ENCODE measurements at regions not wholly inside any gene's neighbourhood (a gene's known extent, or its start where the extent isn't known, plus 50 kb on each side); places are given as distances from the start of the nearest gene placed in this dataset.

DNA sequence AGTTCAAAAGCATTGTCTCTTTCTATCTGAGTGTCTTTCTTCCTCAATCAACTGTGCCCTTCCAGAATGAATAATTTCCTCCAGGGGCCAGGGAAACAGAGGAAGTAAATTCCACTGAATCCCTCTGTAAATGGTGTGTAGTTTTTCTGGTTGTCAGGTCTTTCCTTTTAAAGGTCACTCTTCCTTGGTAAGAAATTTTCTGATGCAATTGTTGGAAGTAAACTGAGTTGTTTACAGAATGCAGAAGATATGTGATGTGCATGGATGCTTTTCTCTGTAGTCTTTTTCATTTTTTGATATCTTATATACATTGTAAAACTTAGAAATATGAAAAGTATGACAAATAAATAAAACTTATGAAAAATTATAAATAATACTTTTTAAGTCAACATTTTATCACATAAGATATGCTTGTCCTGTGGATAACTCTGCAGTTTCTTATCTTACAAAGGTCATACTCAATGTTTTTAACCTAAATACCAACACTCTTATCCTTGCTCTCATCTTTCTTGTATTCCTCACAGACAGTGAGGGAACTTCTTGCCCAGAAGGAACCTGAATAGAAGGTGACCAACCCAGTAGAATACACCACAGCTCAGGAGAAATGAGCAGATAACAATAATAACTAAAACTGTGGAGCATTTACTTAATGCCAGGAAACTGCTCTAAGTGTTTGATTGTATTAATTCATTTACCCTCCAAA is 234.5 kb downstream of the METTL4 start:
- no peak for DNase-seq (ENCODE audit: low read depth in 2 of 2, low spot score in 1 of 2)

DNA sequence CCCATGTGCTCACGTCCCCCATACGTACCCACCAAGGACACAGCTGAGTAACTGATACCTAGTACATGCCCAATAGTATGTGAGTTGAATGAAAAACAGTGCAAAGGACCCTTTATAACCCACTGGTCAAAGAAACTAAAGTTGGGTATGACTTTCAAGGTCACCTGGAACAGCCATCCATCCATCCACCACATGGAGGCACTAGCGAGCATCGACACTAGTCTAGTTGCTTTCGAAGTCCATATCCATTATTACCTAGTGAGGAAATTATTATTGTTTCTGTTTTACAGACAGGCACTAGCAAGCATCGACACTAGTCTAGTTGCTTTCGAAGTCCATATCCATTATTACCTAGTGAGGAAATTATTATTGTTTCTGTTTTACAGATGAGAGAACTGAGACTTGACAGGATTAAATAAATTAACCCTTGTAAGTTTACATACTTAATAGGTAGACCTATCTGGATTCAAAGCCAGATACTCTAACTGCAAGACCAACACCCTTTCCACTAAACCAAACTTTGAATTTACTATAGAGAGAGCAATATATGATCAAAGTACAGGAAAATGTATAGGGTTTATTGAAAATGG is 233.7 kb downstream of the METTL4 start:
- DNase-seq (ENCODE audit: low read depth in 2 of 2, low spot score in 1 of 2) = peak in 1 of 2 donors; percentile 11

DNA sequence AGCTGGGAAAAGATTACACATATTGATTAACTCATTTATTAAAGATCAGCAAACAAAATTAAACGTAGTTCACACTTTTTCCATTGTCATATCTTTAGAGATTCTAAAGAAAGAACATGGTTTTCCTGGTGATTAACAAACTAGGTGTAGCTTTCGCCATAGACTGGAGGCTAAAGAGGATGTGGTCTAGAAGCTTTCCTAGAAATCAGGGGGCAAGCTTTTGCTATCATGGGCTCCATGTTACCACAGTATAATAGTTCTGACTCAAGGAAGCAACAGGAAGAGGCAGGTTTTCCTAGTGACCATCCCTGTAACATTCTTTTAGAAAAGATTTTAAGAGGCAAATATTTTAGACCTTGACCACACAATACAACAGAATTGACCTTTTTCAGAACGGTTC is 232.7 kb downstream of the METTL4 start:
- no peak for DNase-seq (ENCODE audit: low read depth in 2 of 2, low spot score in 1 of 2)

DNA sequence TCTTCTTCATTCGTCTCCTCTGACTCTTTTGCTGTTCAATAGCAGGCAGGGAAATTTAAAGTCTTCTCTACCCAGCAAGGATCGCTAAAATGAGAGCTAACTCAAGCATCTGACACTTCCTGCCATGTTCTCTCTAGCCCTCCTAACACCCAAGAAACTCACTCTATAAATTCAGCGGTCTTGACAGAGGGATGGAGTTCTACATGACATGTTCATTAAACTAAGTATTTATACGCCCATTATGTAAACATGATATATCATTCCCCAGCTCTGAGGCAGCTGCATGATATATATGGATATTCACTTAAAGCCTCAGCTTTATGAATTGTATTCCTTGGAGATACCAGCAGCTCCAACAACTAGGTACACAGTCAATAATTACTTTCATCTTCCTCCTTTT is 231.0 kb downstream of the METTL4 start:
- DNase-seq (ENCODE audit: low read depth in 2 of 2, low spot score in 1 of 2) = no peak

DNA sequence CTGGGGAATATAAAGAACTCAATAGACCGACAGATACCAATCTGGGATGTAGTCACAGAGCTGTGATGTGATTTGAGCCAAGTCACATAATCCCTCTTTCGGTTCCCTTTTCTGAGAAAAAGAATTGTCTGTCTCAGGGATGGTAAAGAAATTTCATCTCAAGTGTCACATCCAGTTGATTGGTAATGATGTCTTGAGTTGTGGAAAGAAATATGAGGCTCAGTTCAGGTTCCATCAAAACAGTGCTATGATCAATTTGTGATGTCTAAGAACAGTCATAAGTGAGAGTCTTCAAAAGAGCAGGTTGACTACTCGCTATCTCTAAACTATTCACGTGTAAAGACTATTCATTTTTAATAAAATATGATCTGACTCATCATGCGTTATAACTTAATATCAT is 223.3 kb downstream of the METTL4 start:
- no peak for DNase-seq (ENCODE audit: low read depth in 2 of 2, low spot score in 1 of 2)

DNA sequence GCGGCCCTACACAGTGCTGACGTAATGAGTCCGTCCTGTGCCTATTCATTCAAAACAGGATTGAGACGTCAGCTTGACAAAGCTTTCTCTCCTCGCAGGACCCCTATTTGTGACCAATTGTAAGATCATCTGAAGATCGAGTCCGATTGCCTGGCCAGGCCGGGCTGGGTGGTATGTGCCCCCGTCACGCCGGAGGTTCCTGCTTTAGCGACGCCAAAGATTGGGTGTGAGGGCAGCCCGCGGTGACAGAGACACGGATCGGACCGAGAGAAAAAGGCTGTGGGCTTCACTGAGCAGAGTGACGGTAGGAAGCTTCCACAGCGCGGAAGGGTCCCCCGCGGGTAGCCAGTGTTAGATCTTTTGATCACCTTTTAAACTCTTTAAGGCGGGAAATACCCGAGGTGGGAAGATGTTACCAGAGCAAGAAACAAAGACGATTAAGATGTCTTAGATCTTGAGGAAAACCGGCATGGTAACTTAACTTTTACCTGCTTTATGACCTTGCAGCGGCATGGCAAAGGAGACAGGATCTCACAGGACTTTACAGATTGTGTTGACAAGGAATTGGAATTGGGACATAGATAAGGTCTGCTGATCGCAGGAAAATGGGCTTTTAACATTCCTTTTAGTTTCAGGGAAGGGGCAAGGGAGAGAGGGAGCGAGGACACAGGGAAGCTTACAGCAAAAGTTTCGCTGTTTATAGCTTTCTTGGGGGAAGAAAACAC is 220.0 kb downstream of the METTL4 start:
- no peak for DNase-seq (ENCODE audit: low read depth in 2 of 2, low spot score in 1 of 2)

DNA sequence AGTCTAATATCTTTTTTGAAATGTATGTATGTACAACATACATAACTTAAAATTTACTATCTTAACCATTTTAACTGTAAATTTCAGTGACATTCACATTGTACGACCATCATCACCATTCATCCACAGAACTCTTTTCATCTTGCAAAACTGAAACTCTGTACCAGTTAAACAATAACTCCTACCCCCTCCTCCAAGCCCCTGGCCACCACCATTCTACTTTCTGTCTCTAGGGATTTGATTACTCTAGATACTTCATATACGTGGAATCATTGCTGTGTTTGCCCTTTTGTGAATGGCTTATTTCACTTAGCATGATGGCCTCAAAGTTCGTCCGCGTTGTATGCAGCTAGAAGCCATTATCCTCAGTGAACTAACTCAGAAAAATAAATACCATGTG is 217.0 kb downstream of the METTL4 start:
- DNase-seq (ENCODE audit: low read depth in 2 of 2, low spot score in 1 of 2) = no peak

DNA sequence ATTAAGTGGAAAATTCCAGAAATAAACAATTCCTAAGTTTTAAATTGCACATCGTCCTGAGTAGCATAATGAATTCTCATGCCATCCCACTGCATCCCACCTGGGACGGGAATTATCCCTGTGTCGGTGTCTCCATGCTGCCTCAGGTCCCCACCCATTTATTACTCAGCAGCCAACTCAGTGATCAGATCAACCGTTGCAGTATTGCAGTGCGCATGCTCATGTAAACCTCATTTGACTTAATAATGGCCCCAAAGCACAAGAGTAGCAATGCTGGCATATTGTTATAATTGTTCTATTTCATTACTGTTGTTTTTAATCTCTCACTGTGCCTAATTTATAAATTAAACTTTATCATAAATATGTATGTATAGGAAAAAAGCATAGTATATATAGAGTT is 214.4 kb downstream of the METTL4 start:
- DNase-seq (ENCODE audit: low read depth in 2 of 2, low spot score in 1 of 2) = no peak

DNA sequence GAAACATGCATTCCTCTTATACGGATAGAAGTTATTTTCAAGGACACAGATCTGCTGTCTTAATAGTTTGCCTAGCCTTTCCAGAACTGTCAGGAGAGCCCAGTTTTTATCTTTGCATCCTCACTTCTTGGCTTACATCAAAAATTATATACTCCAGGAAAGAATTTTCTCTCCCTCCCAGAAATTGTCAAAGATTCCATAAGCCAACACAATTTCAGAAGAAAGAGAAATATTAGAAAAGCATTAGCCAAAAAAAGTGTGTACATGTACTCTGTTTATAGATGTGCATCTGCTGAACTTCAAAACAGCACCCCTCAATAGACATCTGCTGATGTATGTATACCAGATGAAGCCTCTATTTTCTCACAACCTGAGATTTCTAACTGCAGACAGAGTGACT is 210.4 kb downstream of the METTL4 start:
- DNase-seq (ENCODE audit: low read depth in 2 of 2, low spot score in 1 of 2) = no peak

DNA sequence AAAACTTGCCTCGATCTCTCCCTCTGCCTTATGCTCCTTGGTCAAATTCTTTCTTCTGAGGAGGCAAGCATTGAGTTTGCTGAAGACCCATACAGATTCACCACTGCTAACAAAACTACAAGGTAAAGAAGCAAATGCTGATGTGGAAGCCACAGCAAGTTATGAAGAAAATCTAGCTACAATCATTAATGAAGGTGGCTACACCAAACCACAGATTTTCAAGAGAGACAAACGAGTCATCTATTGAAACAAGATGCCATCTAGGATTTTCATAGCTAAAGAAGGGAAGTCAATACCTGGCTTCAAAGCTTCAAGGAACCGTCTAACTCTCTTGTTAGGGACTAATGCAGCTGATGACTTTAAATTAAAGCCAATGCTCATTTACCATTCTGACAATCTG is 203.2 kb downstream of the METTL4 start:
- DNase-seq (ENCODE audit: low read depth in 2 of 2, low spot score in 1 of 2) = no peak

DNA sequence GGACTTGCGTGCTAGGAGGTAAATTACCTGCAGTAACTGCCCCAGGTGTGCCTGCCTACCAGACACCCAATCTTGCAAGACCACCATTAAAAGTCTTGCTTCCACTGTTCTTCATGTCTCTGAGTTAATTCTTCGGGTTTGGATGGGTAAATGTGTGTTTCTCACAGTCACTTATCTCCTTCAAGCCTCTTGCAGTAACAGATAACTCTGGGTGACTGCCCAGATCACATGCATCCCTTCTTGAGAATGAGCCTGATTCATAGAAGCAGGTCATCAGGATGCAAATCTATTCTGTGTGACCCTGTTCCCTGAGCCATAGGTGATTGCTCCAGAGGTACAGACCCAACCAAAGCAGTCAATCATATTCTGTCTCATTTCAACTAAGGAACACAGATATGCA is 194.6 kb downstream of the METTL4 start:
- DNase-seq (ENCODE audit: low read depth in 2 of 2, low spot score in 1 of 2) = no peak

DNA sequence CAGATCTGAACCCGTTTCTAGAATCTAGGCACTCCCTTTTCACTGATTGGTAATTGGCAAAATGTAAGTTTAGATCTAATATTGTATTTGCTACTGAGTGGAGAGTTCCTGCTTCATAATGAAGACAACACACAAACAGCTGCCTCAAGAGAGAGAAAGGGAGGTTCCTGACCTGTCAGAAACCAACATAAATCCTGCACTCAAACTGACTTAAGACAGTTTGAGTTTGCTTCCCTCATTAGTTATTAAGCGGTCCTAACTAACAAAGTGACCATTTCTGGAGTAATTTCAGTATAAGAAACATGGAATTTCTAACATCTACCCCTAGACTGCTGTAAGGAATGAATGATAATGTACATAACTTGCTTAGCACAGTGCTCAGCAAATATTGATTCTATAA is 191.2 kb downstream of the METTL4 start:
- no peak for DNase-seq (ENCODE audit: low read depth in 2 of 2, low spot score in 1 of 2)

DNA sequence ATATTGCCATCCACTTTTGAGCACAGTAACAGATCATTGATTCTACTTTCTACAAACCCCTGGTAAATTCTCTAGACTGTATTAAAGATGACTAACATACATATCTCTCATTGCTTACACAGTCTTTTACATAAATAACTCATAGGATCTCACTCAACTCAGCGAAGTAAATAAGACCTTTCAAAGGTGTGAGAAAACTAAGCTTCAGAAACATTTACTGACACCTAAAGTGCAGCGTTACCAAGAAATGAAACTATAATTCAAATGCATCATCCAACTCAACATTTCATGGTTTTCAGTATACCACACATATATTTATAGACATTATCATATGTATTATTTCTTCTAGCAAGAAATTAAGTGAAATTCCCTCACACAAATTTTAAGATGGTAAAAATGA is 189.8 kb downstream of the METTL4 start:
- DNase-seq (ENCODE audit: low read depth in 2 of 2, low spot score in 1 of 2) = no peak

DNA sequence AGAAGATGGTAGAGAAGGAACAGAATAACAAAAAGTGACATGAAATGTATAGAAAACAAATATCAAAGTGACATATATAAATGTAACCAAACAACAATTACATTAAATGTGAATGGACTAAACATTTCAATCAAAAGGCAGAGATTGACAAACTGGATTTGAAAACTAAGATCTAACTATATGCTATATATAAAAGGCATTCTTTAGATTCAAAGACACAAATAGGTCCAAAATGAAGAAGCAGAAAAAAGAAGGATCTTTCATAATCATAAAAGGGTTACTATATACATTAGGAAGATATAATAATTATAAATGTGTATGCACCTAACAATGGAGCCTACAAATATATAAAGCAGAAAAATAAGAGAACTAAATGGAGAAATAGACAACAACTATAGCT is 183.7 kb downstream of the METTL4 start:
- DNase-seq (ENCODE audit: low read depth in 2 of 2, low spot score in 1 of 2) = no peak

DNA sequence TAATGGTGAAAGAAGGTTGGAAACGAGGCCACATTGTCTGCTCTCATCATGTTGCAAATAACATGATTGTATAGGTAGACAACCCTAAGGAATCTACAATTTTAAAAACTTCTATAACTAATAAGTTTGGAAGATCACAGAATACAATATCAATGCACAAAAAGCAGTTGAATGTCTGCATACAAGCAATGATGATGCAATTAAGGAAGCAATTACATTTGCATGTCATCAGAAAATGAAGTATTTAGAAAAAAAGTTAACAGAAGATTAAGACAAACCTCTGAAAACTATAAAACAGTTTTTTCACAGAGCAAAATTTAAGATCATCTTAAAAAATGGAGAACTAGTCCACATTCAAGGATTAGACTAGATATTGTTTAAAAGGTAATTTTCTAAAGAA is 181.1 kb downstream of the METTL4 start:
- no peak for DNase-seq (ENCODE audit: low read depth in 2 of 2, low spot score in 1 of 2)

DNA sequence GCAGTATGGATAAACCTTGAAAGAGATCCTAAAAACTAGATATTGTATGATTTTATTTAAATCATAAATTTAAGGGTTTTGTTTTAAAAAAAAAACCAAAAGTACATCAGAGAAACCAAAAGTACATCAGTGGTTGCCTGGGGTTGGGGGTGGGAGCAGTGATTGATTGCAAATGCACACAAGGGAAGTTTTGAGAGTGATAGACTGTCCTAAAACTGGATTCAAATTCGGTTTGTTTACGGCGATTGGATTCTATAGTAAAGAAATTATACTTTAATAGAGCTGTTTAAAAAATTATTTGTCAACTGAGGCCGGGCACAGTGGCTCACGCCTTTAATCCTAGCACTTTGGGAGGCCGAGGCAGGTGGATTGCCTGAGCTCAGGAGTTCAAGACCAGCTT is 179.8 kb downstream of the METTL4 start:
- DNase-seq (ENCODE audit: low read depth in 2 of 2, low spot score in 1 of 2) = no peak

DNA sequence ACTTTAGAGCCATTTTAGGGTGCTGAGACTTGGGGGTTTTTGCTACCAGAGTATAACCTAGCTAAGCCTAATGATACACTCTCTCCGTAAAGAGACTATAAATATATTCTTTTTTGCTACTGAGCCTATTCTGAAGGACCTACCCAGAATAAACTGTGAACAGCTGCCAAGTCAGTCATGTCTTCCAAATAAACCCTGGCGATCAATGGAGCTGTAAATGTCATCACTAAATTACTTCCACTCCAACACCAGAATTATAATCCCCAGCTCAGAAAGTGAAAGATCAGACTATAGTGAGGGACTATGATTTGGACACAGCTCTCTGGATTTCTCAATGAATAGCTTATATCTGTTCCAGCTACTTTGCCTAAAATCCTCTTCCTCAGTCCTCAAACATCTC is 178.9 kb downstream of the METTL4 start:
- DNase-seq (ENCODE audit: low read depth in 2 of 2, low spot score in 1 of 2) = no peak

DNA sequence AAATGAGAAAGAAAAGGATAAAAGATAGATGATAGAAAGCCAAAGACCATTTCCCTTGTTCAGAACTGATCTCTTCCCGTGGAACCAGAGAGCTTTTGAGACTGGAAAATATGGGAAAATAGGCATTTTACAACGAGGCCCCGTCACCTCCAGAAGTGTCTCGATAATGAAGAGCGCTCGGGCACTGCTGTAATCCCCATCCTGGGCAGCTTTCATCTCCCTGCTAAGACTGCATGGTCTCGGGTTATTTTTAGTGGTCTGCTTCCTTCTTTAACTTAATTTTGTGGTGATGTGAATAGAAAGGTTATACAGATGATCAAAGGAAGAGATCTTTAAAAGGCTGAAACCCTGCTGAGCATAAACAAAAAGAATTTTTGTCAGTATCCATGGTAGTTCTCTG is 176.6 kb downstream of the METTL4 start:
- no peak for DNase-seq (ENCODE audit: low read depth in 2 of 2, low spot score in 1 of 2)

DNA sequence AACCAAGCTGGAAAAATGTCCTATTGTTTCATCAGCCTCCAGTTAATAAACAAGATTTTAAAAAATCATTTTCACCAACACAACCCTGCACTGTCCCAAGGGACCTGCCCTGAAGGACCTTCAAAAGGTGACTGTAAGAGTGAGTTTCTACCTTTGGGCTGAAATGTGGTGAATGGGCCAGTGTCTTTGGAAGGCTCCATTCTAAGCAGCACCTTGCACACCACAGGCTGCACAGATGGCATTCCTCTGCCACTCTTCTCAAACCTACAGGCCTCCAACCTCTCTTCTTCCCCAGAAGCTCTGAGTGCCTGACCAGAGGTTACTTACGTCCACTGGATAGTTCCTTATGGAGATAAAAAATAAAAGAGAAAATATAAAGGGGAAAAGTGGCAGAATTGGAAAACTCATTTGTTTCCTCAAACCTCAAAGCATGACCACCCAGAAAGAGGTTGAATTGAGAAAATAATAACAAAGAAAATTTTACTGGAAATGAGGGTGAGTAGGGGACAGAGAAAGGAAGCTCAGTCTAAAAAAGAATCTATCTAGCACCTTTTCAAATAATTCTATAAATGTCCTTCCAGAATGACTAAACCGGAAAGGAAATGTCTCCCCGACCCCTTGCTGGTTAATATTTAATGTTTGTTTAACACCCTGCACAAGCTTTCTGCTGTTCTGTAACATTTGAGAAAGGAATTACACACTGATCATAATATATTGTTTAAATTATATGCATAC is 175.7 kb downstream of the METTL4 start:
- no peak for DNase-seq (ENCODE audit: low read depth in 2 of 2, low spot score in 1 of 2)

DNA sequence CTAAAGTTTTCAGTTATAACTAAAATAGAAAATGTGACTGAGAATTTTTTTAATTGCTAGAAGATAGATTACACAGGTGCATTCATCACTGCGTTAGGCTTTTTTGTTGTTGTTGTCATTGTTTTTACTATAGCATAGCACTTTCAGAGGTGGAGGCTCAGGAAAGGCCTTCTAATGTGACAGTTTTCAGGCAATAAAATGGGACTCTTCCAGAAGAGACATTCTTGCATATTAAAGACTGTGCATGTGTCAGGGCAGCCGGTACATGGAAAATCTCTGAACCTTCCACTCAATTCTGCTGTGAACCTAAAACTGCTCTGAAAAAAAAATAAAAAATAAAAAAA is 175.2 kb downstream of the METTL4 start:
- DNase-seq (ENCODE audit: low read depth in 2 of 2, low spot score in 1 of 2) = no peak

DNA sequence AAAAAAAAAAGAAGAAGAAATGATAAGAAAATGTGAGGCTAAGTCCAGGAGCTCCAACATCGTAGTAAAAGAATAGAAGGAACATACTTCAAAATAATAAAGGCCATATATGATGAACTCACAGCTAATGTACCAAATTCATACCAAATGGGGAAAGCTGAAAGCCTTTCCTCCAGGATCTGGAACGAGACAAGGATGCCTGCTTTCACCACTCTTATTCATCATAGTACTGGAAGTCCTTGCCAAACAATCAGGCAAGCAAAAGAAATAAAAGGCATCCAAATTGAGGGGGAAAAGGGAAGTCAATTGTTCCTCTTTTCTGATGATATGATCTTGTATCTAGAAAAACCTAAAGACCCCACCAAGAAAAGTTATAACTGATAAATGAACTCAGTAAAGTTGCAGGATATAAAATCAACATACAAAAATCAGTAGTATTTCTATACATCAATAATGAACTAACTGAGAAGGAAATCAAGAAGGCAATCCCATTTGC is 170.6 kb downstream of the METTL4 start:
- DNase-seq (ENCODE audit: low read depth in 2 of 2, low spot score in 1 of 2) = no peak

DNA sequence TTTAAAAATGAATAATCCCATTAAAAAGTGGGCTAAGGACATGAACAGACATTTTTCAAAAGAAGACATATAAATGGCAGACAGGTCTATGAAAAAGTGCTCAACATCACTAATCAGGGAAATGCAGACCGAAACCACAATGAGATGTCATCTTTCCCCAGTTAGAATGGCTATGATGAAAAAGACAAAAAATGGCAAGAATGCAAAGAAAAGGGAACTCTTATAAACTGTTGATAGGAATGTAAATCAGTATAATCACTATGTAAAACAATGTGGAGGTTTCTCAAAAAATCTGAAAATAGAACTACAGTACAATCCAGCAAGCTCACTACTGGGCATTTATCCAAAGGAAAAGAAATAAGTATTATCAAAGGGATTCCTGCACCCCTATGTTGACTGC is 169.2 kb downstream of the METTL4 start:
- DNase-seq (ENCODE audit: low read depth in 2 of 2, low spot score in 1 of 2) = no peak

Measured in stimulated activated CD8-positive, alpha-beta memory T cell treated with anti-CD3 and anti-CD28 coated beads, Interleukin-4, amount 100 ng/mL, for 1 hour (primary cell).